Chondrocyte (in vitro differentiated cells): ENCODE measurements at regions not wholly inside any gene's neighbourhood (a gene's known extent, or its start where the extent isn't known, plus 50 kb on each side); places are given as distances from the start of the nearest gene placed in this dataset.
"Not testable (repeated sequence)": the region's sequence is repeated elsewhere in the genome, so short reads cannot be mapped to it uniquely, and the experiment has no call there.

Experiments
- DNase-seq: peaks from one replicate; pipeline ENCODE4 v3.0.0; 2021; ENCODE audit warnings: mixed read lengths, low spot score
- H3K27ac Mint-ChIP-seq: one replicate; pipeline ENCODE4 v1.8.0; 2021; ENCODE audit warnings: mild to moderate bottlenecking, moderate library complexity, mixed read lengths; ENCODE audit not compliant: unreplicated experiment
- H3K27me3 Mint-ChIP-seq: 2 replicates; pipeline ENCODE4 v1.8.0; 2021; ENCODE audit warnings: low read depth, mixed read lengths
- H3K36me3 Mint-ChIP-seq: 2 replicates; pipeline ENCODE4 v1.8.0; 2021; ENCODE audit warnings: low read depth, mixed read lengths
- H3K4me1 Mint-ChIP-seq: 2 replicates; pipeline ENCODE4 v1.8.0; 2021; ENCODE audit warnings: low read depth, mild to moderate bottlenecking, mixed read lengths
- H3K4me3 Mint-ChIP-seq: one replicate; pipeline ENCODE4 v1.8.0; 2021; ENCODE audit warnings: mild to moderate bottlenecking, moderate library complexity, mixed read lengths; ENCODE audit not compliant: unreplicated experiment
- H3K9me3 Mint-ChIP-seq: 2 replicates; pipeline ENCODE4 v1.8.0; 2021; ENCODE audit warnings: low read depth, mixed read lengths
- CTCF ChIP-seq: fragments of 200-600 bp; sonication (generic); IDR thresholded peaks from 2 replicates; pipeline ENCODE4 v1.5.0; 2021; ENCODE audit warnings: antibody characterized with exemption, mild to moderate bottlenecking, moderate library complexity
- microRNA-seq: library from miRNA; unstranded; fragments of <30 nt; microRNA quantifications from one replicate; pipeline ENCODE4 v1.2.0, GENCODE V29; 2020; ENCODE audit warnings: borderline number of aligned reads

- H3K4me3 Mint-ChIP-seq = no peak overlapping the region
- H3K9me3 Mint-ChIP-seq = no peaks in the 10 kb centered on the region
- H3K27me3 Mint-ChIP-seq = peaks cover 6% of the 10 kb centered on the region
- no peak for DNase-seq
- H3K27ac Mint-ChIP-seq = no peak overlapping the region
- H3K4me1 Mint-ChIP-seq = no peaks in the 10 kb centered on the region
- no peaks in the 10 kb centered on the region for H3K36me3 Mint-ChIP-seq
- TF ChIP-seq CTCF = peak; percentile 87
These were observed 57.8 kb upstream of the WIPF3 start for GRCh38 chr7:29748286-29749099.

GRCh38 chr7:29749701-29750321 is 56.5 kb upstream of the WIPF3 start:
- Mint-ChIP-seq H3K4me3 (no peak overlapping the region), H3K36me3 (no peaks in the 10 kb centered on the region), H3K4me1 (no peaks in the 10 kb centered on the region), H3K9me3 (no peaks in the 10 kb centered on the region), H3K27ac (no peak overlapping the region), H3K27me3 (peaks cover 10% of the 10 kb centered on the region)
- no peak for DNase-seq
- no peak for TF ChIP-seq CTCF

GRCh38 chr7:29750373-29750940 is 55.9 kb upstream of the WIPF3 start:
- DNase-seq, H3K4me1 Mint-ChIP-seq: not testable (repeated sequence)

GRCh38 chr7:29751012-29751411 is 55.3 kb upstream of the WIPF3 start:
- H3K4me1 Mint-ChIP-seq, H3K4me3 Mint-ChIP-seq, H3K27ac Mint-ChIP-seq, DNase-seq, H3K36me3 Mint-ChIP-seq, H3K9me3 Mint-ChIP-seq: not testable (repeated sequence)
- H3K27me3 Mint-ChIP-seq = peaks cover 15% of the 10 kb centered on the region

More at GRCh38 chr7:29750373-29750940, 55.9 kb upstream of the WIPF3 start:
- not testable (repeated sequence) for H3K27ac Mint-ChIP-seq, H3K36me3 Mint-ChIP-seq, H3K9me3 Mint-ChIP-seq, H3K4me3 Mint-ChIP-seq
- H3K27me3 Mint-ChIP-seq = peaks cover 15% of the 10 kb centered on the region

- H3K27me3 Mint-ChIP-seq = peaks cover 13% of the 10 kb centered on the region
- TF ChIP-seq CTCF = no peak
- no peaks in the 10 kb centered on the region for H3K36me3 Mint-ChIP-seq
These were observed 51.3 kb upstream of the WIPF3 start for GRCh38 chr7:29754874-29755490.

More at GRCh38 chr7:29754874-29755490, 51.3 kb upstream of the WIPF3 start:
- Mint-ChIP-seq H3K27ac (no peak overlapping the region), H3K4me1 (no peaks in the 10 kb centered on the region), H3K9me3 (no peaks in the 10 kb centered on the region), H3K4me3 (no peak overlapping the region)
- no peak for DNase-seq

Small RNA genes lying in the stretch of these regions (microRNA-seq; reads per million reads assigned to microRNA genes)
- 12.2 reads per million, percentile 26 among the genes with 10 or more reads in this experiment for gene MIR550A3
